ENCODE measurements at regions not wholly inside any gene's neighbourhood (a gene's known extent, or its start where the extent isn't known, plus 50 kb on each side); places are given as distances from the start of the nearest gene placed in this dataset.

DNA sequence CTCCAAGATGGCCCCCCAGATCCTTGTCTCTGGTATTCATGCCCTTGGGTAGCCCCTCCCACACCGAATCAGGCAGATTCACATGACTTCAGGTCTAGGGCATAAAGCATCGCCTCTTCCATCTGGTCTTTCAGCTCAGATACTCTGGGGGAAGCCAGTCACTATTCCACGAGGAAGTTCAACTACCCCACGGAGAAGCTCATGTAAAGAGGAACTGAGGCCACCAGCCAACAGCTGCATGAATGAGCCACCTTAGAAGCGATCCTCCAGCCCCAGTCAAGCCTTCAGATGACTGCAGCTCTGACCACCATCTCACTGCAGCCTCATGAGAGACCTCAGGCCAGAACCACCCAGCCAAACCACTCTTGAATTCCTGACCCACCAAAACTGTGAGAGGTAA lies 54.1 kb downstream of the SOCS3 start:
- TF ChIP-seq CTCF (IDR thresholded peaks at IDR 0.05), result no peak
- TF ChIP-seq POLR2A (IDR thresholded peaks at IDR 0.05), result no peak
- H3K9me3 ChIP-seq, result peaks cover 0 to 4% (median 0%) of the 10 kb centered on the region in 4 donors

DNA sequence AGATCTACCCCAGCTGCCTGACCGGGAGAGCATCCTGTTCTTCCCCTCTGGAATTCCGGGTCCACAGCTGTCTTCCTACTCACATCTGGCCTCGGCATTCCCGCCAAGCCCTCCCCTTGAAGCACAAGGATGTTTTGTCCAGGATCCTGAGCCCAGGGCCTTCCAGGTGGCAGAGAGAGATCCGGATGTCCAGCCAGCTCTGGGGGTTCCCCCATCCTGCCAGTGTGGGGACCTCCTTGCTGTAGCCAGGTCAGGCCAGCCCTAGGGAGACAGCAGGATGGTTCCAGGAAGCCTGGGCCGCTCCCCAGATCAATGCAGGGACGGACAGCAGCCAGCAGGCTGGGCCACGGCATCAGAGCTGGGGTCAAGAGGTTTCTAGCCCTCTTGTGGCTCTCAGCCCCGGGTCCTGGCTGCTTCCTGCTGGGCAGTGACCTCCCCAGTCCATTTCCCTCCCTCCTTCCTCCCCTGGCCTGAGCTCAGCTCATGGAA lies 55.3 kb downstream of the SOCS3 start:
- TF ChIP-seq POLR2A (IDR thresholded peaks at IDR 0.05), result no peak
- no peak for TF ChIP-seq CTCF (IDR thresholded peaks at IDR 0.05)
- DNase-seq, result no peak
- Histone ChIP-seq H3K36me3 (no peaks in the 10 kb centered on the region), H3K4me1 (no peaks in the 10 kb centered on the region), H3K9me3 (peaks cover 0 to 4% (median 0%) of the 10 kb centered on the region in 4 donors), H3K27ac (peak overlapping the region in 1 of 4 donors; percentile 55), H3K4me3 (no peak overlapping the region), H3K27me3 (no peaks in the 10 kb centered on the region)

More for the DNA sequence above, 54.1 kb downstream of the SOCS3 start:
- no peaks in the 10 kb centered on the region for H3K27me3 ChIP-seq
- DNase-seq, result no peak
- H3K4me1 ChIP-seq, result no peaks in the 10 kb centered on the region
- no peak overlapping the region for H3K27ac ChIP-seq
- no peak overlapping the region for H3K4me3 ChIP-seq
- H3K36me3 ChIP-seq, result no peaks in the 10 kb centered on the region

DNA sequence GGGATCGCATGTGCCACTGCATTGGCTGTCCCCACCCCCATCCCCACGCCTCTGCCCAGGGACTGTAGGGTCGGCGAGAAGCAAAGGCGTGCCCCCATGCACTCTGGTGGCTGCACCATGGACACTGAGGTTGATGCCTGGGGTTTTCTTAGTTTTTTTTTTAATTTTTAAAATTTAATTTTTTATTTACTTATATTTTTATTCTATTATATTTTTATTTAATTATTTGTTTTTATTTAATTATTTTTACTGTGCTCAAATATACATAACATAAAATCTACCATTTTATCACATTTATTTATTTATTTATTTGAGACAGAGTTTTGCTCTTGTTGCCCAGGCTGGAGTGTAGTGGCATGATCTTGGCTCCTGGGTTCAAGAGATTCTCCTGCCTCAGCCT lies 57.4 kb downstream of the SOCS3 start:
- H3K9me3 ChIP-seq, result peaks cover 0 to 4% (median 0%) of the 10 kb centered on the region in 4 donors
- no peaks in the 10 kb centered on the region for H3K36me3 ChIP-seq
- no peak overlapping the region for H3K4me3 ChIP-seq
- H3K27me3 ChIP-seq, result no peaks in the 10 kb centered on the region
- DNase-seq, result no peak
- H3K4me1 ChIP-seq, result no peaks in the 10 kb centered on the region
- H3K27ac ChIP-seq, result no peak overlapping the region
- TF ChIP-seq CTCF (IDR thresholded peaks at IDR 0.05) (no peak), POLR2A (IDR thresholded peaks at IDR 0.05) (no peak)

DNA sequence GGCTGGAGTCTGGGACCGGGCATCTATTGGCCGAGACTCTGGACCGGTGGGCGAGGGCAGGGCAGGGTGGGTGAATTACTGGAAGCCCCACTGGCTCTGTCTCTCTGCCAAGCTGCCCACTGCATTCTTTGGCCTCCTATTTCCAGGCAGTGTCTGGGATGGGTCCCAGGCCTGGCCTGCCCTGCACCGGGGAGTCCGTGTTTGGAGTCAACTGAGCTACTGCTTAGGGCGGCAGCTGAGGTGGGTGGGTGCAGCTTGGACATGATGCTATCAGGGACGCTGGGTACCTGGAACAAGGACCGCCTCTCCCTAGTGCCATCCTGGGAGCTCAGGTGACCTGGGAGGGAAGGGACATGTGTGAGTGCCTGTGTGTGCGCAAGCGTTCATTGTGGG lies 58.1 kb downstream of the SOCS3 start:
- H3K27ac ChIP-seq, result no peak overlapping the region
- no peaks in the 10 kb centered on the region for H3K4me1 ChIP-seq
- TF ChIP-seq POLR2A (IDR thresholded peaks at IDR 0.05) (no peak), CTCF (IDR thresholded peaks at IDR 0.05) (no peak)
- no peaks in the 10 kb centered on the region for H3K36me3 ChIP-seq
- H3K9me3 ChIP-seq, result peaks cover 0 to 4% (median 0%) of the 10 kb centered on the region in 4 donors
- no peak for DNase-seq
- H3K4me3 ChIP-seq, result no peak overlapping the region
- no peaks in the 10 kb centered on the region for H3K27me3 ChIP-seq

- DNase-seq, result no peak
- H3K36me3 ChIP-seq, result no peaks in the 10 kb centered on the region
- no peak for TF ChIP-seq CTCF (IDR thresholded peaks at IDR 0.05)
- TF ChIP-seq POLR2A (IDR thresholded peaks at IDR 0.05), result no peak
- H3K9me3 ChIP-seq, result no peaks in the 10 kb centered on the region
- no peaks in the 10 kb centered on the region for H3K4me1 ChIP-seq
- no peaks in the 10 kb centered on the region for H3K27me3 ChIP-seq
- H3K4me3 ChIP-seq, result no peak overlapping the region
- no peak overlapping the region for H3K27ac ChIP-seq
Measured at GRCh38 chr17:78300962-78301820, 58.7 kb downstream of the SOCS3 start.

All from Peyer's patch (tissue), 4 donors.